Activated CD4-positive, alpha-beta T cell treated with anti-CD3 and anti-CD28 coated beads, Interleukin-2, amount 10 ng/mL, durations not matched to agents 7 days and 5 days (primary cell): ENCODE measurements at regions not wholly inside any gene's neighbourhood (a gene's known extent, or its start where the extent isn't known, plus 50 kb on each side); places are given as distances from the start of the nearest gene placed in this dataset.
"Not testable (repeated sequence)": the region's sequence is repeated elsewhere in the genome, so short reads cannot be mapped to it uniquely, and the experiment has no call there.

Experiments
- CTCF ChIA-PET: fragments of 350-600 bp; sonication (Branson Sonifier 250); formaldehyde crosslinking; loops from one replicate; lab custom pipeline; 2021; ENCODE audit warnings: antibody characterized with exemption; lab: Charles Lee
- POLR2A ChIA-PET: fragments of 350-600 bp; sonication (Branson Sonifier 250); formaldehyde crosslinking; loops from one replicate; lab custom pipeline; 2021; ENCODE audit warnings: antibody characterized with exemption; lab: Charles Lee
- DNase-seq: peaks from one replicate; pipeline ENCODE4 v3.0.0-alpha.2; 2020
- H3K27ac Mint-ChIP-seq: one replicate; pipeline ENCODE4 v1.8.0; 2021; ENCODE audit warnings: mild to moderate bottlenecking, moderate library complexity, mixed read lengths
- H3K27me3 Mint-ChIP-seq: one replicate; pipeline ENCODE4 v1.8.0; 2021; ENCODE audit warnings: mixed read lengths
- H3K36me3 Mint-ChIP-seq: one replicate; pipeline ENCODE4 v1.8.0; 2021; ENCODE audit warnings: low read depth, mixed read lengths
- H3K4me1 Mint-ChIP-seq: one replicate; pipeline ENCODE4 v1.8.0; 2021; ENCODE audit warnings: mixed read lengths
- H3K4me3 Mint-ChIP-seq: one replicate; pipeline ENCODE4 v1.8.0; 2021; ENCODE audit warnings: mild to moderate bottlenecking, moderate library complexity, mixed read lengths
- H3K9me3 Mint-ChIP-seq: one replicate; pipeline ENCODE4 v1.8.0; 2021; ENCODE audit warnings: mixed read lengths

GRCh38 chr1:94674876-94675275, 133.3 kb upstream of the F3 start:
- Mint-ChIP-seq H3K27ac (no peak overlapping the region), H3K36me3 (no peaks in the 10 kb centered on the region), H3K9me3 (no peaks in the 10 kb centered on the region), H3K27me3 (peaks cover 15% of the 10 kb centered on the region), H3K4me1 (no peaks in the 10 kb centered on the region), H3K4me3 (no peak overlapping the region)
- POLR2A ChIA-PET: no interaction called here
- DNase-seq: no peak
- CTCF ChIA-PET: no interaction called here

- Mint-ChIP-seq H3K27me3 (peaks cover 12% of the 10 kb centered on the region), H3K36me3 (no peaks in the 10 kb centered on the region), H3K4me3 (no peak overlapping the region), H3K4me1 (no peaks in the 10 kb centered on the region), H3K27ac (no peak overlapping the region), H3K9me3 (no peaks in the 10 kb centered on the region)
- no peak for DNase-seq
- POLR2A ChIA-PET: no interaction called here
- CTCF ChIA-PET: no interaction called here
Measured at GRCh38 chr1:94672934-94673333, 131.4 kb upstream of the F3 start.

- H3K36me3 Mint-ChIP-seq: no peaks in the 10 kb centered on the region
- H3K4me3 Mint-ChIP-seq: no peak overlapping the region
- ChIA-PET POLR2A (no interaction called here), CTCF (no interaction called here)
- no peaks in the 10 kb centered on the region for H3K9me3 Mint-ChIP-seq
- peaks cover 16% of the 10 kb centered on the region for H3K27me3 Mint-ChIP-seq
- DNase-seq: no peak
- H3K4me1 Mint-ChIP-seq: no peaks in the 10 kb centered on the region
- no peak overlapping the region for H3K27ac Mint-ChIP-seq
Measured at GRCh38 chr1:94672001-94672400, 130.4 kb upstream of the F3 start.

GRCh38 chr1:94670273-94670672, 128.7 kb upstream of the F3 start:
- Mint-ChIP-seq H3K27me3 (peaks cover 25% of the 10 kb centered on the region), H3K4me3 (no peak overlapping the region), H3K36me3 (no peaks in the 10 kb centered on the region), H3K27ac (no peak overlapping the region), H3K9me3 (no peaks in the 10 kb centered on the region), H3K4me1 (no peaks in the 10 kb centered on the region)
- ChIA-PET POLR2A (no interaction called here), CTCF (interaction anchor here (1.0 kb wide), 1 partner anchor 9 kb away, joined by 4 read pairs; no protein-coding TSS in a partner anchor)
- no peak for DNase-seq

GRCh38 chr1:94669198-94669597, 127.6 kb upstream of the F3 start:
- Mint-ChIP-seq H3K27me3 (peaks cover 30% of the 10 kb centered on the region), H3K27ac (no peak overlapping the region), H3K4me1 (no peaks in the 10 kb centered on the region), H3K9me3 (no peaks in the 10 kb centered on the region), H3K4me3 (no peak overlapping the region), H3K36me3 (no peaks in the 10 kb centered on the region)
- ChIA-PET CTCF (no interaction called here), POLR2A (no interaction called here)
- no peak for DNase-seq

- H3K27me3 Mint-ChIP-seq: peaks cover 30% of the 10 kb centered on the region
- H3K36me3 Mint-ChIP-seq: no peaks in the 10 kb centered on the region
- no peak overlapping the region for H3K27ac Mint-ChIP-seq
- ChIA-PET POLR2A (no interaction called here), CTCF (no interaction called here)
- no peak for DNase-seq
- no peaks in the 10 kb centered on the region for H3K4me1 Mint-ChIP-seq
- no peaks in the 10 kb centered on the region for H3K9me3 Mint-ChIP-seq
- no peak overlapping the region for H3K4me3 Mint-ChIP-seq
Measured at GRCh38 chr1:94668528-94668927, 127.0 kb upstream of the F3 start.

- ChIA-PET CTCF (no interaction called here), POLR2A (no interaction called here)
- DNase-seq: no peak
- no peak overlapping the region for H3K4me3 Mint-ChIP-seq
- no peaks in the 10 kb centered on the region for H3K36me3 Mint-ChIP-seq
- no peak overlapping the region for H3K27ac Mint-ChIP-seq
- peaks cover 30% of the 10 kb centered on the region for H3K27me3 Mint-ChIP-seq
- no peaks in the 10 kb centered on the region for H3K9me3 Mint-ChIP-seq
- H3K4me1 Mint-ChIP-seq: no peaks in the 10 kb centered on the region
Measured at GRCh38 chr1:94667818-94668217, 126.3 kb upstream of the F3 start.

- H3K27ac Mint-ChIP-seq: no peak overlapping the region
- CTCF ChIA-PET: no interaction called here
- H3K36me3 Mint-ChIP-seq: no peaks in the 10 kb centered on the region
- H3K4me3 Mint-ChIP-seq: no peak overlapping the region
- no peaks in the 10 kb centered on the region for H3K4me1 Mint-ChIP-seq
- peaks cover 30% of the 10 kb centered on the region for H3K27me3 Mint-ChIP-seq
- no peaks in the 10 kb centered on the region for H3K9me3 Mint-ChIP-seq
- POLR2A ChIA-PET: no interaction called here
- DNase-seq: no peak
Measured at GRCh38 chr1:94666797-94667196, 125.2 kb upstream of the F3 start.

GRCh38 chr1:94661431-94661932, 119.9 kb upstream of the F3 start:
- no peaks in the 10 kb centered on the region for H3K4me1 Mint-ChIP-seq
- H3K4me3 Mint-ChIP-seq: no peak overlapping the region
- no peak overlapping the region for H3K27ac Mint-ChIP-seq
- ChIA-PET CTCF (no interaction called here), POLR2A (no interaction called here)
- H3K27me3 Mint-ChIP-seq: peaks cover 16% of the 10 kb centered on the region
- DNase-seq: no peak
- no peaks in the 10 kb centered on the region for H3K36me3 Mint-ChIP-seq
- H3K9me3 Mint-ChIP-seq: no peaks in the 10 kb centered on the region

- no peak overlapping the region for H3K4me3 Mint-ChIP-seq
- CTCF ChIA-PET: no interaction called here
- H3K9me3 Mint-ChIP-seq: no peaks in the 10 kb centered on the region
- no peaks in the 10 kb centered on the region for H3K4me1 Mint-ChIP-seq
- peaks cover 12% of the 10 kb centered on the region for H3K27me3 Mint-ChIP-seq
- POLR2A ChIA-PET: no interaction called here
- H3K36me3 Mint-ChIP-seq: no peaks in the 10 kb centered on the region
- no peak overlapping the region for H3K27ac Mint-ChIP-seq
- DNase-seq: no peak
Measured at GRCh38 chr1:94660994-94661393, 119.4 kb upstream of the F3 start.

GRCh38 chr1:94660258-94660657, 118.7 kb upstream of the F3 start:
- Mint-ChIP-seq H3K27me3 (peaks cover 12% of the 10 kb centered on the region), H3K27ac (no peak overlapping the region), H3K4me1 (no peaks in the 10 kb centered on the region), H3K4me3 (no peak overlapping the region), H3K36me3 (no peaks in the 10 kb centered on the region), H3K9me3 (no peaks in the 10 kb centered on the region)
- POLR2A ChIA-PET: no interaction called here
- CTCF ChIA-PET: no interaction called here
- DNase-seq: no peak

- CTCF ChIA-PET, DNase-seq, H3K4me1 Mint-ChIP-seq, POLR2A ChIA-PET, H3K27me3 Mint-ChIP-seq, H3K36me3 Mint-ChIP-seq, H3K27ac Mint-ChIP-seq, H3K4me3 Mint-ChIP-seq, H3K9me3 Mint-ChIP-seq: not testable (repeated sequence)
Measured at GRCh38 chr1:94659202-94659601, 117.6 kb upstream of the F3 start.

- Mint-ChIP-seq H3K36me3 (no peaks in the 10 kb centered on the region), H3K4me3 (no peak overlapping the region), H3K4me1 (no peaks in the 10 kb centered on the region), H3K27me3 (peaks cover 7% of the 10 kb centered on the region), H3K27ac (no peak overlapping the region), H3K9me3 (no peaks in the 10 kb centered on the region)
- ChIA-PET POLR2A (no interaction called here), CTCF (no interaction called here)
- no peak for DNase-seq
Measured at GRCh38 chr1:94658221-94658620, 116.7 kb upstream of the F3 start.

GRCh38 chr1:94657776-94658175, 116.2 kb upstream of the F3 start:
- H3K9me3 Mint-ChIP-seq, H3K27ac Mint-ChIP-seq, H3K36me3 Mint-ChIP-seq, H3K27me3 Mint-ChIP-seq, CTCF ChIA-PET, POLR2A ChIA-PET, H3K4me3 Mint-ChIP-seq, H3K4me1 Mint-ChIP-seq, DNase-seq: not testable (repeated sequence)
